GM08714 (cell line): ENCODE measurements at regions not wholly inside any gene's neighbourhood (a gene's known extent, or its start where the extent isn't known, plus 50 kb on each side); places are given as distances from the start of the nearest gene placed in this dataset.
"Not testable (repeated sequence)": the region's sequence is repeated elsewhere in the genome, so short reads cannot be mapped to it uniquely, and the experiment has no call there.

ENCODE experiments used
- H3K4me3 ChIP-seq: fragments of 200-500 bp; sonication (Bioruptor generic); 2 replicates; pipeline ENCODE4 v1.5.1; 2014; ENCODE audit warnings: mild to moderate bottlenecking, low read length, inconsistent platforms
- ZNF274 ChIP-seq: IDR thresholded peaks from 2 replicates; pipeline ENCODE4 v1.6.1; 2012; ENCODE audit warnings: mild to moderate bottlenecking, low read depth, low read length

DNA sequence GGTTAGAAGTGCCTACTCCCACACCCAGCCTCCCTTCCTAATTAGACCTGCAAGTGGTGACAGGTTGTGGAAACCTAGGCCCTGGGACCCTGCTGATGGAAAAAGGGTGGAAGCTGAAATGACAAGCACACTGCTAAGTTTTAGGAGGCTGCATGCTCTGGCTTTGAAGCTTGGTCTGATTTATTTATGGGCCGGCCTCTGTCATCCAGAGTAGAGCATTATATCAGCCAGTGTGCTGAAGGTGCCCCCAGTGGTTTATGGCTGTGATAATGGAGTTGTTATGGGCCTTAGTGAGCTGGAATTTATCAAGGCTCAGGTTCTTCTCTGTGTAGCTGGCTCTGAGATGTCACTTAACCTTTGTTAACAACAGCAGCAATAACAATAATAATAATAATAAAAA, 142.6 kb downstream of the UTP18 start:
- H3K4me3 ChIP-seq = no peak overlapping the region
- no peak for TF ChIP-seq ZNF274

DNA sequence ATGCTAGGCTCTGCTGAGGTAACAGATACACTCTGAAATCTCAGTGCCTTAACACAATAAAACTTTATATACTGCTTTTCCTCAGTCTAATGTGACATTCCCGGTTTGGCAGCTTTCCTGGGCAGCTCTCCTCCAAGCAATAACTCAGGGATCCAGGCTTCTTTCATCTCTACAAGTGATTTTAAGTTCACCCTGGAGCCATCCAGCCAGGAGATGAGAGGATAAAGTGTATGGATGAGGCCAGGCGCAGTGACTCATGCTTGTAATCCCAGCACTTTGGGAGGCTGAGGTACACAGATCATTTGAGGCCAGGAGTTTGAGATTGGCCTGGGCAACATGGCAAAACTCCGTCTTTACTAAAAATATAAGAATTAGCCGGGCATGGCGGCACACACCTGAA, 147.2 kb downstream of the UTP18 start:
- no peak for TF ChIP-seq ZNF274
- no peak overlapping the region for H3K4me3 ChIP-seq

DNA sequence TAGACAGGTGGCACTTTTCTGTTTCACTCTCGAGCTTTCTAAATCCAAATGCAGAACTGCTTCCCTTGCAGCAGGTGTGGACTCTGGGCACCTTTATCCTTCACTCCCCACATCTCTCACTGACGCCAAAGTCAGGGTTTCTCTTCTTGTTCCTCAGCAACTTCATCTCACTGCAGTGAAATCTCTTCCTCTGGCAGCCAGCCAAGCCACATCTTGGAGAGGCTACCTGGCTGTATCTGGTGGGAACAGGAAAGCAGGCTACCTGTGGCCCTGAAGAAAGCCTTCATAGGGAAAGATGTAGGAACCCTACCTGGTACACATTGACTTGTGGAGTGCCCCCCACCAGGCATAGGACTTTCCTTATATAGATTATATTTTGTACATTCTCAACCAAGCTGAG, 159.1 kb downstream of the UTP18 start:
- no peak overlapping the region for H3K4me3 ChIP-seq
- no peak for TF ChIP-seq ZNF274

DNA sequence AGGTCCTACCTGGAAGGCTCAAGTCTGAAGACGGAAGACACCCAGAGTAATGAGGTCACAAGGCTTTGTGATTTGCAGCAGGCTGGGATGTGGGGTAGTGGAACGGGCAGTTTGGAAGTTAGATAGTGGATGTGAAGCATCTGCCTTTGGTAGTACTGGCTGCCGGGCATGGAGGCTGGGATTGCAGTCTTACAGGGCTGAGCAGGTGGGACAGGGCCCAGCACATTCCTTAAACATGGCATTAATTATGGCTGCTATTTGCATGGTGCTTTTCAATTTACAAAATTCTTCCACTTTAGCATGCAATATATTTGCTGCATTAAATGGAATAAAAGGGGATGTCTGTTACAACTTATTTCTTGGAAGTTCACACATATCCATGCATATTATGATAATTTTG, 161.2 kb downstream of the UTP18 start:
- no peak overlapping the region for H3K4me3 ChIP-seq

DNA sequence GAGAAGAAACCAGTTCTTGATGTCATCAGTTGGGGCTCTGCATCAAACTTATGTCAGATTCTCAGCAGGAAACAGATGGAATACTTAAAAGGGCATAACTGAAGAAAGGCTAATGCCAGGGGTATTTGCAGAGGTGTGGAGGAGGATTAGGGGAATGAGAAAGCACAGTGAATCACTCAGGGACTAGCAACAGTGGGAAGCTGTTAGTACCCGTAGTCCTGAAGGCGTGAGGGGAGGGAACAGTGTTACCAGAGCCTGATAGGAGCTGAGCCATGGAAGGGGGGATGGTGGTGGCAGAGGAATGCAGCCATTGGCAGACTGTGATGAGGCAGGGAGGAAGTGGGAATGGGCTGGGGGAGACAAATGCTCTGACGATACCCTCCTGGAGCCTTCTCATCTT, 162.3 kb downstream of the UTP18 start:
- no peak for TF ChIP-seq ZNF274
- no peak overlapping the region for H3K4me3 ChIP-seq

More for the DNA sequence above, 161.2 kb downstream of the UTP18 start:
- TF ChIP-seq ZNF274 = no peak

DNA sequence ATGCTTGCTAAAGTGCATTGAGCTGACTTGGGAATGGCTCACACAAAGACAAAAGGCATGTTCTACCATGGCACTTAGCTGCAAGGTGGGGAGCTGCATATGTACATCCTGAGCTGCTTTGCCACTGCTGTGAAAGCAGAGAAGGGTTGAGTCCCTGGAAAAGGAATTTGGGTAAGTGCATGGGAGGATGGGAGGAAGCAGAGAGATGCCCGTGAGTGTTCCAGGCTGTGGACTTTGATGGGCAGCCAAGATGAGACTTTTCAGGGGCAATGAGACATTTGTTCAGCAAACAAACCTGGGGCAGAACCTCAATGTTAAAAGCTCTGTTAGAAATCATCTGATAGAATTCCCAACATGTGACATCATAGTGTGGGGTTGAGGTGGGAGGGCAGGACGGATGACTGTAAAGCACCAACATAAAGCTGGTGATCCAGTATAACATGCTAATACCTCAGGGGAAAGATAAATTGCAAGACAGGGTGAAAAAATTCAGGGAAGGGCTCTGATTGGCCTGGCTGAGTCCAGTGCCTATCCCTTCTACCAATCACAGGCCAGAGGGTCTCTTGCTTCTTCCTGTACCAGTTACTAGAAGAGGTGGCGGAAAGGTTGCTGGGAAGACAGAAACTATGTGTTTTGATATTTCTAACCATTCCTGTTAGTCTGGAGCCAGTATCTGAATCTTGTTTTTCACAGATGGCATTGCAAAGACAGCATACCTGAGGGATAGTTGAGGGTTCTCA, 163.2 kb downstream of the UTP18 start:
- H3K4me3 ChIP-seq = no peak overlapping the region
- TF ChIP-seq ZNF274 = no peak

DNA sequence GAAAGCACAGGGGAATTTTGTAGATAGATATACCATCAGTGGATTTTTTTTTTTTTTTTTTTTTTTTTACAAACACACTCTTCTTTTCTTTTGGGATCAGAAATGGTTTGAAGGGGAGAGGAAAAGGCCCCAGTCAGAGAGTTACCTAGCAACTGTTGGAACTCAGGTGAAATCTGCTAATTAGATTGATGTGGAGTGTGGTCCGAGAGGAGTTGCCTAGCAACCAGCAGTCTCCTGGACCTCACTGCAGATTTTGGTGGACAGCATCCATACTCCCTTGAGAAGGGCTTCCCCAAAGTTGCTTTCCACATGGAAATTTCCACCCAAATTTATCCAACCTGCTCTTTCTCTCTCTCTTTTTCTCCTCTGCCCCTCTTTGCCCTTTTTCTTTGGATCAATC, 165.4 kb downstream of the UTP18 start:
- no peak overlapping the region for H3K4me3 ChIP-seq
- TF ChIP-seq ZNF274 = no peak

DNA sequence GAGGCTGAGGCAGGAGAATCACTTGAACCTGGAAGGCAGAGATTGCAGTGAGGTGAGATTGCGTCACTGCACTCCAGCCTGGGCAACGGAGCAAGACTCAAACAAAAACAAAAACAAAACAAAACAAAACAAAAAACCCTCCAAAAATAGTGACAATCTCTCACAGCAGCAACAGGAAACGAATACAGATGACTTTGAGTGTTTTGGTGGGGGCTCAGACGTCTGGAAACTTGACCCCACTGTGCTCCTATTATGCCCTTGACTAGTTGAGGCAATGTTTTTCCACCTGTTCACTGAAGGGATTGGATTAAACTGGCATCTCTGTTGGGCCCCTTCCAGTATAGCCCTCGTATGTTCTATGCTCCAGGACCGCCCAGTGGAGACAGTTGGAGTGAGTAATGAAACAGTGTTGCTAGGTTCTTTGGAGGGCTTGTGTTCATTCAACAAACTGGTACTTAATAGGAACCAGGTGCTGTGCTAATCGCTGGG, 167.0 kb downstream of the UTP18 start:
- no peak for TF ChIP-seq ZNF274
- H3K4me3 ChIP-seq = no peak overlapping the region

DNA sequence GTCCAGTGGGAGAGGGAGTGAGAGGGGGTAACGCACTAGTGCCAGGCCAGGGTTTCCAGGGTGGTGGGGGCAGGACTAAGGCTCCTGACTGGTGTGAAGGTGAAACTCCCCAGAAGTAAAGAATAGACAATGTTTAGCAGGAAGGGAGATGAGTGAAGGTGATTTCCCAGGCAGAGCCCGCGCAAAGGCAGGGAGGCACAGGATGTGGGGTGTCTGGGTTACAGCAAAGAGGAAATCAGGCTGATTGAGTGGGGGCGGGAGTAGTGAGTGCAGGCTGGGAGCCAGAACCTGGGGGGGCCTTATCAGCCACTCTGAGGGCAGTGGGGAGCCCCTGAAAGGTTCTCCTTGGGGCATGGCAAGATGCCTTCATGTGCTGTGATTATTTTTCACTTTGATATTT, 167.5 kb downstream of the UTP18 start:
- no peak overlapping the region for H3K4me3 ChIP-seq
- TF ChIP-seq ZNF274 = no peak

DNA sequence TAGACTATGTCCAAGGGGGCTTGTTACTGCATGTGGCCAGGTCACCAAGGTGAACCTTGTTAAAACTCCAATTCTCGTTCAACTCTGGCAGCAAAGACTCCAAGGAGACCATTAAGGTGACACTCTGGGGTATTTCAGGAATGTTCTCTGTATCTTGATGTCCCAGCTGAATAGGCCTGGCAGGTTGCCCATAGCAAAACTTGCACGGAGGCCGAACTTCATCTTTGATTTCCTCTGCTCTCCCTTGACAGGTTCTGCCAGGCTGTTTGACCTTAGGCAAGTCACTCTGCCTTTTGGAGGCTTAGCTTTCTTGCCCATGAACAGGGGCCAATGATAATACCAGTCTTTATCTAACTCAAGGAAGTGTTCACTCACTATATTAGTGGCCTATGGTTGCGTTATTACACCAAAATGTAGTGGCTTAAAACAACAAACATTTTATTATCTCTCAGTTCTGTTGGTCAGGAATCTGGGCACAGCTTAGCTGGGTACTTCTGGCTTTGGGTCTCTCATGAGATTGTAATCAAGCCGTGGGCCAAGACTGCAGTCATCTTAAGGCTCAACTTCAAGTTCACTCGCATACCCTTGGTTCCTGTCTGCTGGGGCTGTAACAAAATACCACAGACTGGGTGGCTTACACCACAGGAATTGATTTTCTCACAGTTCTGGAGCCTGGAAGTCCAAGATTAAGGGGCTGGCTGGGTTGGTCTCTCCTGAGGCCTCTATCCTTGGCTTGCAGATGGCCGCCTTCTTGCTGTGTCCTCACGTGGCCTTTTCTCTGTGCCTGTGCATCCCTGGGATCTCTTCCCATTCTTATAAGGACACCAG, 168.5 kb downstream of the UTP18 start:
- no peak overlapping the region for H3K4me3 ChIP-seq
- TF ChIP-seq ZNF274 = no peak

DNA sequence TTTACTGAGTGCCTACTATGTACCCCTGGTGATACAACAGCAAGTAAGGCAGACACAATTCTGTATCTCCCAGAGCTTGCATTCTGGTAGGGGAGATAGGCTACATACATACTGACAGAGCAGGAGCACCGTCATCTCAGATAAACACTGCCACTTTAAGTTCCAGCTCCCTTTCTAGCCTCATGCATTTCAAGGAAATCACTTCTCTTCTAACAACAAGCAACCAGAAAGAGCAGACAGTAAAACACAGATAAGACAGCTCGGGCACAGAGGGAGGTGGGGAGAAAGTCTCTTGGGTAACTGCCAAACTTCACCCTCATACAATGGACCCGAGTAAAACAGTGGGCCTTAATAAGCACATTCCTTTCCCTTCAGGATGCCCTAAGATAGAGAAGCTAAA, 169.6 kb downstream of the UTP18 start:
- H3K4me3 ChIP-seq = not testable (repeated sequence)

DNA sequence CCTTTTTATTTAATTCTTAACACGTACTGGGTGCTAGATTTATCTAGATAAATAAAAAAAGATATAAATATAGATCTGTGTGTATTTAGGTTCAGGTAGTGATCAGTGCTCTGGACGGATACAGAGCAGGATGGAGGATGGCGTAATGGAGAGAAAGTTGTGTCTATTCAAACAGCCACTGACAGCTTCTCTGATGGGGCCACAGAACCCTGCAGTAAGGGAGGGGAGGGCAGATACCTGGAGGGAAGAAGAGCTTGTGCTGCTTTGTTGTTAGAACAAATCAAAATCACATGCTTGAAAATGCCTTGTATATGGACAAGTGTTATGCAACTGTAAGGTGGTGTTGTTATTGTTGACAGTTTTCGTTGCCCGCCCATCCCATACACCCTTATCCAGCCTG, 170.2 kb downstream of the UTP18 start:
- H3K4me3 ChIP-seq = no peak overlapping the region
- no peak for TF ChIP-seq ZNF274

DNA sequence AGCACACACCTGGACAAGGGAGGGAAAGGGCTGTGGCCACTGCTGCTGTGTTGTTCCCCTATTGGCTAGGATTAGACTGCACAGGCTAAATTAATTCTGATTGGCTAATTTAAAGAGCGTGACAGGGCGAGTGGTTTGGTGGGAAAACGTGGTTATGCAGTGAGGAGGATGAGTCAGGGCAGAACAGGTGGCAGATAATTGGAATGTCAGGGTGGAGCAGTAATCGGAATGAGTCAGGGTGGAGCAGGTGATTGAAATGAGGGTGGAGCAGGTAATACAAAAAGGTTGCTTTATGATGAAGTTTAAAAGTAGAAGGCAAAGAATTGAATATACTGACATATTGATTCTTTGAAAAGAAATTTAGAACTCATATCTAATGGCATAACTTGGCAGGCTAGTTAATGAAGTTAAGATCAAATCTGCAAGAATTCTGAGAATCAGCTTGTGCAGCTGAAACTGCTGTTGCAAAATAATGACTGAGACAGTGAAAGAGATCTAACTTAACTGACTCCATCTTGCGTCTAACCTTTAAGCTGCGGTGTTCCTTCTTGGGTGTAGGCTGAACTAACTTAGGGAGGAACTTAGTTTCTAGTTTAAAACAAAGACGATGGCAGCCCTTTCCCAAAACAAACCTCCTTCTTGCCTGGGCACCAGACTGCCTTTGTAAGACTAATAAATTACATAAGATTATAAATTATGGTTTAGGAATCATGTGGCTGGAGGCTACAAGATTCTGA, 174.3 kb downstream of the UTP18 start:
- H3K4me3 ChIP-seq = no peak overlapping the region
- TF ChIP-seq ZNF274 = no peak

DNA sequence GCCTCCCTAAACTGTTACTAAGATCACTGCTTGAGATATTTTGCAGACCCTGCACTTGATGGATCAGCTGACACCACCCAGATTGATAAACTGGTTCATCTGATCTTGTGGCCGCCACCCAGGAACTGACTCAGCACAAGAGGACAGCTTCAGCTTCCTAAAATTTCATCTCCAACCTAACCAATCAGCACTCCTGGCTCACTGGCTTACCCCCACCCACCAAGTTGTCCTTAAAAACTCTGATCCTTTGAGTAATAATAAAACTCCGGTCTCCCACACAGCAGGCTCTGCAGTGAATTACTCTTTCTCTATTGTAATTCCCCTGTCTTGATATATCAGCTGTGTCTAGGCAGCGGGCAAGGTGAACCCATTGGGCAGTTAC, 174.8 kb downstream of the UTP18 start:
- no peak overlapping the region for H3K4me3 ChIP-seq
- TF ChIP-seq ZNF274 = no peak
